Sigmoid colon (tissue), 4 donors: ENCODE measurements at regions not wholly inside any gene's neighbourhood (a gene's known extent, or its start where the extent isn't known, plus 50 kb on each side); places are given as distances from the start of the nearest gene placed in this dataset.

Experiments
- CTCF ChIP-seq, 4 experiments: fragments of 450-650 bp in 3 of 4; fragments of 200-600 bp in 1 of 4; IDR thresholded peaks; one replicate each; pipeline ENCODE4 v1.5.1; 2016 to 2019; ENCODE audit warnings: antibody characterized with exemption in 4 of 4, mild to moderate bottlenecking in 3 of 4, moderate library complexity in 2 of 4
- POLR2AphosphoS5 ChIP-seq, 4 donors: sonication (generic); formaldehyde crosslinking; IDR thresholded peaks; one replicate each; pipeline ENCODE4 v1.6.1; 2017; ENCODE audit warnings: antibody characterized with exemption in 4 of 4

GRCh38 chr11:131137046-131137445 lies 220.8 kb upstream of the SNX19 start:
- TF ChIP-seq CTCF (IDR thresholded peaks at IDR 0.05) (no peak), POLR2AphosphoS5 (IDR thresholded peaks at IDR 0.05) (no peak)
